ENCODE measurements at regions not wholly inside any gene's neighbourhood (a gene's known extent, or its start where the extent isn't known, plus 50 kb on each side); places are given as distances from the start of the nearest gene placed in this dataset.
"Not testable (repeated sequence)": the region's sequence is repeated elsewhere in the genome, so short reads cannot be mapped to it uniquely, and the experiment has no call there.

DNA sequence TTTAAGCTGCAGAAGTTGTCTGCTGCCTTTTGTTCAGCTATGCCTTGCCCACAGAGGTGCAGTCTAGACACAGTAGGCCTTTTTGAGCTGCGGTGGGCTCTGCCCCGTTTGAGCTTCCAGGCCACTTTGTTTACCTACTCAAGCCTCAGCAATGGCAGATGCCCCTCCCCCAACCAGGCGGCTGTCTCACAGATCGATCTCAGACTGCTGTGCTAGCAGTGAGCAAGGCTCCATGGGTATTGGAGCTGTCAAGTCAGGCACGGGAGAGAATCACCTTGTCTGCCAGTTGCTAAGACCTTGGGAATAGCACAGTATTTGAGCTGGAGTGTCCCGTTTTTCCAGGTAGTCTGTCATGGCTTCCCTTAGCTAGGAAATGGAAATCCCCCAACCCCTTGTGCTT, 587.8 kb upstream of the CLINT1 start:
- not testable (repeated sequence) for TF ChIP-seq CTCF, POLR2A (IDR thresholded peaks at IDR 0.05)
